HL-60 (cell line): ENCODE measurements at regions not wholly inside any gene's neighbourhood (a gene's known extent, or its start where the extent isn't known, plus 50 kb on each side); places are given as distances from the start of the nearest gene placed in this dataset.

ENCODE experiments used
- DNase-seq, 2 experiments: peaks; one replicate each; pipeline ENCODE4 v3.0.0-alpha.2; 2010 to 2020; ENCODE audit warnings: low read depth in 1 of 2, low spot score in 1 of 2
- H3K27ac ChIP-seq: fragments of 250-450 bp; sonication (Bioruptor Pico); replicated peaks from 2 replicates; pipeline ENCODE4 v1.5.1; 2020; ENCODE audit warnings: mild to moderate bottlenecking, moderate library complexity
- H3K27me3 ChIP-seq: fragments of 250-450 bp; sonication (Bioruptor Pico); 2 replicates; pipeline ENCODE4 v1.5.1; 2021; ENCODE audit warnings: mild to moderate bottlenecking, moderate library complexity; ENCODE audit not compliant: insufficient read depth, poor library complexity, severe bottlenecking
- H3K4me3 ChIP-seq: replicated peaks from 2 replicates; pipeline ENCODE4 v1.5.1; 2011; ENCODE audit warnings: mild to moderate bottlenecking, control low read depth, low read length; ENCODE audit not compliant: insufficient read depth
- REST ChIP-seq: IDR thresholded peaks from 2 replicates; pipeline ENCODE4 v1.6.1; 2012; ENCODE audit warnings: low read depth; ENCODE audit not compliant: insufficient replicate concordance
- SPI1 ChIP-seq: IDR thresholded peaks from 2 replicates; pipeline ENCODE4 v1.6.1; 2012; ENCODE audit warnings: low read depth, mild to moderate bottlenecking, borderline replicate concordance

- DNase-seq = no peak
- no peak for TF ChIP-seq REST
- peak; percentile 21; the same call in 1 of the 2 replicates for TF ChIP-seq SPI1
- Histone ChIP-seq H3K4me3 (no peak overlapping the region), H3K27me3 (peaks cover 2% of the 10 kb centered on the region), H3K27ac (no peak overlapping the region)
Observed at GRCh38 chr10:59126261-59126660, 50.2 kb upstream of the PHYHIPL start.
